ENCODE measurements at regions not wholly inside any gene's neighbourhood (a gene's known extent, or its start where the extent isn't known, plus 50 kb on each side); places are given as distances from the start of the nearest gene placed in this dataset.

GRCh38 chr9:79809316-79809876 lies 237.6 kb downstream of the TLE4 start:
- TF ChIP-seq POLR2AphosphoS5 (IDR thresholded peaks at IDR 0.05) (no peak), CTCF (IDR thresholded peaks at IDR 0.05) (no peak), POLR2A (IDR thresholded peaks at IDR 0.05; ENCODE audit: low read depth) (no peak)
